K562 (cell line): ENCODE measurements at regions not wholly inside any gene's neighbourhood (a gene's known extent, or its start where the extent isn't known, plus 50 kb on each side); places are given as distances from the start of the nearest gene placed in this dataset.

Experiments
- ATAC-seq: fragments of 200-7000 bp; cut with Tn5 transposase; 3 replicates; pipeline ENCODE4 v1.9.1; 2020; ENCODE audit warnings: moderate library complexity
- BruUV-seq: library from RNA; stranded (reverse); fragments of 400-500 nt; replicated peaks from 2 replicates; lab custom pipeline; 2021; lab: Mats Ljungman, UMichigan
- CTCF ChIA-PET: fragments of 300-600 bp; formaldehyde crosslinking; extraction: SDS; loops from one replicate; lab custom pipeline; 2021; ENCODE audit warnings: low intra/inter-chr PET ratio; lab: Yijun Ruan, JAX
- POLR2A ChIA-PET: fragments of 300-600, 350-650 bp; sonication (Branson Sonifier 250); formaldehyde crosslinking; extraction: SDS; loops from one replicate; lab custom pipeline; 2021; ENCODE audit warnings: antibody characterized with exemption, inconsistent platforms; lab: Yijun Ruan, JAX
- DNase-seq, 4 experiments: peaks; one replicate each; pipeline versions ENCODE4 v3.0.0 to v3.0.0-alpha.2; 2011 to 2018; ENCODE audit warnings: low spot score in 3 of 4, mixed read lengths in 3 of 4; ENCODE audit errors: extremely low read depth in 1 of 4
- FAIRE-seq: peaks from 2 replicates; lab custom pipeline; 2011; peaks lifted over from hg19 to GRCh38; lab: Jason Lieb, UNC
- H2AFZ ChIP-seq: 2 replicates; pipeline ENCODE4 v1.6.0; 2011; ENCODE audit warnings: low read depth, low read length, control low read depth, inconsistent platforms
- H3K27ac ChIP-seq: fragments of 200-600 bp; 3 replicates; pipeline ENCODE4 v1.8.0; 2011; ENCODE audit warnings: low read depth, mild to moderate bottlenecking, control low read depth, inconsistent platforms, low read length, moderate library complexity, mixed read lengths; ENCODE audit errors: extremely low read depth
- H3K27me3 ChIP-seq, 2 experiments: fragments of 300-600 bp in 1 of 2; 2 replicates in 1 of 2; 3 replicates in 1 of 2; pipeline versions ENCODE4 v1.6.0 to v1.8.0; 2011; ENCODE audit warnings: inconsistent platforms in 2 of 2, low read length in 2 of 2, mild to moderate bottlenecking in 1 of 2, mixed read lengths in 1 of 2, moderate library complexity in 1 of 2; ENCODE audit not compliant: control insufficient read depth in 2 of 2, insufficient read depth in 2 of 2
- H3K36me3 ChIP-seq: fragments of 300-600 bp; 3 replicates; pipeline ENCODE4 v1.8.0; 2011; ENCODE audit warnings: mild to moderate bottlenecking, low read length, inconsistent platforms; ENCODE audit not compliant: control insufficient read depth, insufficient read depth
- H3K4me1 ChIP-seq, 2 experiments: fragments of 200-600 bp in 1 of 2; replicated peaks in 1 of 2; 2 replicates in 1 of 2; 3 replicates in 1 of 2; pipeline versions ENCODE4 v1.5.1 to v1.8.0; 2011; ENCODE audit warnings: inconsistent platforms in 2 of 2, low read length in 2 of 2, mild to moderate bottlenecking in 1 of 2, mixed read lengths in 1 of 2, moderate library complexity in 1 of 2; ENCODE audit not compliant: control insufficient read depth in 2 of 2, insufficient read depth in 2 of 2
- H3K4me2 ChIP-seq: 2 replicates; pipeline ENCODE4 v1.6.1; 2011; ENCODE audit warnings: low read length, control low read depth, inconsistent platforms, mixed read lengths; ENCODE audit not compliant: insufficient read depth
- H3K4me3 ChIP-seq: fragments of 200-600 bp; sonication (generic), shearing (Covaris generic); 2 replicates; pipeline ENCODE4 v1.5.1; 2016; ENCODE audit warnings: control low read depth, inconsistent platforms
- H3K79me2 ChIP-seq: fragments of 200-600 bp; 3 replicates; pipeline ENCODE4 v1.8.0; 2011; ENCODE audit warnings: low read length, inconsistent platforms; ENCODE audit not compliant: control insufficient read depth, insufficient read depth
- H3K9ac ChIP-seq, 2 experiments: 2 replicates each; pipeline versions ENCODE4 v1.6.0 to v1.6.1; 2011; ENCODE audit warnings: low read depth in 2 of 2, low read length in 2 of 2, control low read depth in 1 of 2, inconsistent platforms in 1 of 2, mild to moderate bottlenecking in 1 of 2, mixed read lengths in 1 of 2; ENCODE audit not compliant: insufficient read depth in 1 of 2
- H3K9me1 ChIP-seq: one replicate; pipeline ENCODE4 v1.6.0; 2011; ENCODE audit warnings: inconsistent platforms, mild to moderate bottlenecking, low read length, moderate library complexity; ENCODE audit not compliant: control insufficient read depth, insufficient read depth
- H3K9me3 ChIP-seq: replicated peaks from 2 replicates; pipeline ENCODE4 v1.5.1; 2011; ENCODE audit warnings: low read depth, low read length, inconsistent platforms; ENCODE audit not compliant: control insufficient read depth, insufficient read depth
- H4K20me1 ChIP-seq: replicated peaks from 2 replicates; pipeline ENCODE4 v1.6.1; 2011; ENCODE audit warnings: low read length, inconsistent platforms, mixed read lengths; ENCODE audit not compliant: control insufficient read depth, insufficient read depth
- ERF ChIP-seq: fragments of 450-650 bp; formaldehyde crosslinking; IDR thresholded peaks from 2 replicates; pipeline ENCODE4 v1.4.0; 2020; ENCODE audit warnings: mild to moderate bottlenecking, mixed read lengths
- FIP1L1 ChIP-seq: fragments of 200-400 bp; formaldehyde crosslinking; IDR thresholded peaks from 2 replicates; pipeline ENCODE4 v1.6.1; 2018; ENCODE audit warnings: mild to moderate bottlenecking, low read depth, low read length; ENCODE audit not compliant: poor library complexity, severe bottlenecking
- PHF21A ChIP-seq: fragments of 450-650 bp; IDR thresholded peaks from 2 replicates; pipeline ENCODE4 v1.6.1; 2017; ENCODE audit warnings: low read depth, borderline replicate concordance
- RHOXF2B ChIP-seq: fragments of 250-450 bp; sonication (Bioruptor Pico); conservative IDR thresholded peaks from 2 replicates; pipeline ENCODE4 v1.5.1; 2021
- SLC30A9 ChIP-seq: fragments of 250-450 bp; sonication (Bioruptor Pico); IDR thresholded peaks from 2 replicates; pipeline ENCODE4 v1.8.0; 2022; ENCODE audit warnings: mild to moderate bottlenecking, moderate library complexity
- SPI1 ChIP-seq: IDR thresholded peaks from 2 replicates; pipeline ENCODE4 v1.6.1; 2011; ENCODE audit warnings: low read depth, low read length, control low read depth, borderline replicate concordance
- TRIM24 ChIP-seq, 2 experiments: fragments of 450-650 bp; IDR thresholded peaks; 2 replicates each; pipeline ENCODE4 v1.6.1; 2016
- ZBTB7A ChIP-seq: IDR thresholded peaks from 2 replicates; pipeline ENCODE4 v1.6.1; 2011; ENCODE audit warnings: low read depth, mild to moderate bottlenecking, low read length, moderate library complexity, borderline replicate concordance; ENCODE audit not compliant: control insufficient read depth
- ZNF146 ChIP-seq: IDR thresholded peaks from one replicate; pipeline ENCODE4 v1.6.1; 2018; ENCODE audit warnings: missing compliant biosample characterization; ENCODE audit not compliant: unreplicated experiment
- WGBS: fragments of 100-300 bp; shearing (Covaris generic); methylation state at CpG from one replicate; pipeline ENCODE4 v1.1.6; 2016; ENCODE audit warnings: low coverage, mixed read lengths; ENCODE audit not compliant: insufficient coverage; ENCODE audit errors: missing lambda C conversion rate; 5-methylcytosine and 5-hydroxymethylcytosine counted together
- in situ Hi-C: fragments of 300-500 bp; cut with MboI; formaldehyde crosslinking; loops from 4 replicates; pipeline ENCODE4 v1.15.0; 2018; ENCODE audit warnings: inconsistent platforms, mixed read lengths
- intact Hi-C: fragments of 100-400 bp; cut with micrococcal nuclease; formaldehyde crosslinking; loops from 2 replicates; pipeline ENCODE4 v1.14.2; 2022
- TF ChIP-seq, protein P1 (sequence below): fragments of 450-650 bp; formaldehyde crosslinking; IDR thresholded peaks from 2 replicates; pipeline ENCODE4 v1.4.0; 2020; ENCODE audit warnings: mild to moderate bottlenecking, moderate library complexity

DNA sequence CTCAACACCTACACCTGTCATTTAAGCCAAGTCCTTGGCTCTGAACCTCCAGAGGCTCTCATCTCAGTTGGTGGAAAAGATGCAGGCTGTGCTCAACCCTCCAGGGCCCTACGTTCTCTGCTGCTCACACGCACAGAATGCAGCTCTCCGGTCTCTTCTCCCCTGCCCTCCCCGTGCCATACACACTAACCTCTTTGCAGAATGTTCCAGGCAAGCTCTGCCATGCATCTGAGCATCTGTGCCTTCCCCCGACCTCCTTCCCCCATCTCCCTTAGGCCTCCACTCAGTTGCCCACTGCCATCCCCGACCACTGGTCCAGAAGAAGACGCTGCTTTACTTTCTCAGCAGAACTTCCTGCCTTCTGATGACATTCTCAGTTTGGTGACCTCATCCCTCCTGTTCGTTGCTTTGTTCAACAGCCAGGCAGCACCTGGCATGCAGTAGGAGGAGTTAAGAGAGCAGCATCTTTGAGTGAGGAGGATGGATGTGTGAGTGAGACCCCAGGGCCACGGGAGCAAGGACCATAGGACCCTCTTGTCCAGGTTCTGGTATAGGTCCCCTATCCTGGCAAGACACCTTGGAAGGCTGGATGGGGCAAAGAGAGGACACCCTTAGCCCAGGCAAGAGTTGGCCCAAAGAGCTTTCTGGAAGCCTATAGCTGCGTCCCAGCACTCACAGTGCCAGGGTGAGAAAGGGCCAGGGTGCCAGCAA lies 598.0 kb downstream of the BRD1 start:
- DNase-seq = no peak
- no peak for ATAC-seq
- Histone ChIP-seq H2AFZ (no peak overlapping the region), H3K36me3 (no peaks in the 10 kb centered on the region), H3K79me2 (no peaks in the 10 kb centered on the region), H4K20me1 (no peaks in the 10 kb centered on the region), H3K4me2 (no peak overlapping the region), H3K27ac (no peak overlapping the region), H3K9ac (no peak overlapping the region), H3K27me3 (peaks cover 0 to 6% of the 10 kb centered on the region in 2 experiments; a peak in 1 of 5 replicates), H3K9me3 (no peaks in the 10 kb centered on the region), H3K9me1 (no peaks in the 10 kb centered on the region), H3K4me3 (no peak overlapping the region), H3K4me1 (no peaks in the 10 kb centered on the region)
- intact Hi-C loops (no loop called here), in situ Hi-C loops (no loop called here)
- no TSS peak for BruUV-seq
- WGBS = 0% methylated on average over 7 of the region's 10 CpGs
- FAIRE-seq = no peak
- ChIA-PET CTCF (no interaction called here), POLR2A (no interaction called here)
- TF ChIP-seq TRIM24 (IDR thresholded peaks at IDR 0.05) (no peak), ZBTB7A (no peak), ERF (no peak), ZNF146 (CRISPR knock-in tag) (no peak), SPI1 (no peak), PHF21A (no peak), FIP1L1 (no peak), RHOXF2B (CRISPR knock-in tag) (no peak), SLC30A9 (CRISPR knock-in tag) (no peak)
- TF ChIP-seq, protein P1, sequence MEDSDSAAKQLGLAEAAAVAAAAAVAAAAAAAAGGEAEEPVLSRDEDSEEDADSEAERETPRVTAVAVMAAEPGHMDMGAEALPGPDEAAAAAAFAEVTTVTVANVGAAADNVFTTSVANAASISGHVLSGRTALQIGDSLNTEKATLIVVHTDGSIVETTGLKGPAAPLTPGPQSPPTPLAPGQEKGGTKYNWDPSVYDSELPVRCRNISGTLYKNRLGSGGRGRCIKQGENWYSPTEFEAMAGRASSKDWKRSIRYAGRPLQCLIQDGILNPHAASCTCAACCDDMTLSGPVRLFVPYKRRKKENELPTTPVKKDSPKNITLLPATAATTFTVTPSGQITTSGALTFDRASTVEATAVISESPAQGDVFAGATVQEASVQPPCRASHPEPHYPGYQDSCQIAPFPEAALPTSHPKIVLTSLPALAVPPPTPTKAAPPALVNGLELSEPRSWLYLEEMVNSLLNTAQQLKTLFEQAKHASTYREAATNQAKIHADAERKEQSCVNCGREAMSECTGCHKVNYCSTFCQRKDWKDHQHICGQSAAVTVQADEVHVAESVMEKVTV (CRISPR knock-in tag) = no peak
